NB4 (cell line): ENCODE measurements at regions not wholly inside any gene's neighbourhood (a gene's known extent, or its start where the extent isn't known, plus 50 kb on each side); places are given as distances from the start of the nearest gene placed in this dataset.

ENCODE experiments used
- DNase-seq: peaks from one replicate; pipeline ENCODE4 v3.0.0; 2010; ENCODE audit warnings: low read depth
- H3K4me3 ChIP-seq: one replicate; pipeline ENCODE4 v1.5.1; 2011; ENCODE audit warnings: mild to moderate bottlenecking, low read depth, low read length, moderate library complexity
- MYC ChIP-seq: IDR thresholded peaks from 2 replicates; pipeline ENCODE4 v1.6.1; 2011; ENCODE audit warnings: low read depth, low read length
- POLR2A ChIP-seq: IDR thresholded peaks from 2 replicates; pipeline ENCODE4 v1.6.1; 2011; ENCODE audit warnings: mild to moderate bottlenecking; ENCODE audit not compliant: insufficient read length; ENCODE audit errors: extremely low read depth
- TF ChIP-seq, protein P1 (sequence below): IDR thresholded peaks from 2 replicates; pipeline ENCODE4 v1.6.1; 2011; ENCODE audit warnings: low read depth, low read length
- TF ChIP-seq, protein P2 (sequence below): IDR thresholded peaks from one replicate; pipeline ENCODE4 v1.5.1; 2012; ENCODE audit warnings: low read depth, low read length

DNA sequence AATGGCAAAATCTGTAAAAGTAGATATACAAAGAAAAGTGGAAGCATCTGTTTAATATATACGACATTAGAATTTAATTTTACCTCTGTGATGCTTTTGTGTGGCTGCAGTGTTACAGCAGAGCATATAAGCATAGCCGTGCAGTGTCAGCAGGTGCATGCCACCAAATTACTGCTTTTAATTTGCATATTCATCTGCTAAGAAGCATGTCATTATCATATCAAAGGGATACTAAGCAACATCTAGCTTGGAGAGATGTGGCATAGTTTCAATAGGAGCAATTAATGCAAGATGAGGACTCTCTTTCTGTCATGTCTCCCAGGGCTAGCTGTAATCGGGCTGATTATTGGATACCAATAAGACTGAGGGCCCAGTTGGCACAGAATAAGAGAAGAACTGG, 214.4 kb upstream of the SOX2 start:
- H3K4me3 ChIP-seq, result no peak overlapping the region
- TF ChIP-seq, protein P1, sequence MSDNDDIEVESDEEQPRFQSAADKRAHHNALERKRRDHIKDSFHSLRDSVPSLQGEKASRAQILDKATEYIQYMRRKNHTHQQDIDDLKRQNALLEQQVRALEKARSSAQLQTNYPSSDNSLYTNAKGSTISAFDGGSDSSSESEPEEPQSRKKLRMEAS, result no peak
- TF ChIP-seq POLR2A (no peak), MYC (no peak)
- TF ChIP-seq, protein P2, sequence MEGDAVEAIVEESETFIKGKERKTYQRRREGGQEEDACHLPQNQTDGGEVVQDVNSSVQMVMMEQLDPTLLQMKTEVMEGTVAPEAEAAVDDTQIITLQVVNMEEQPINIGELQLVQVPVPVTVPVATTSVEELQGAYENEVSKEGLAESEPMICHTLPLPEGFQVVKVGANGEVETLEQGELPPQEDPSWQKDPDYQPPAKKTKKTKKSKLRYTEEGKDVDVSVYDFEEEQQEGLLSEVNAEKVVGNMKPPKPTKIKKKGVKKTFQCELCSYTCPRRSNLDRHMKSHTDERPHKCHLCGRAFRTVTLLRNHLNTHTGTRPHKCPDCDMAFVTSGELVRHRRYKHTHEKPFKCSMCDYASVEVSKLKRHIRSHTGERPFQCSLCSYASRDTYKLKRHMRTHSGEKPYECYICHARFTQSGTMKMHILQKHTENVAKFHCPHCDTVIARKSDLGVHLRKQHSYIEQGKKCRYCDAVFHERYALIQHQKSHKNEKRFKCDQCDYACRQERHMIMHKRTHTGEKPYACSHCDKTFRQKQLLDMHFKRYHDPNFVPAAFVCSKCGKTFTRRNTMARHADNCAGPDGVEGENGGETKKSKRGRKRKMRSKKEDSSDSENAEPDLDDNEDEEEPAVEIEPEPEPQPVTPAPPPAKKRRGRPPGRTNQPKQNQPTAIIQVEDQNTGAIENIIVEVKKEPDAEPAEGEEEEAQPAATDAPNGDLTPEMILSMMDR, result no peak
- no peak for DNase-seq

- TF ChIP-seq, protein P1, result no peak
- TF ChIP-seq POLR2A (no peak), MYC (no peak)
- TF ChIP-seq, protein P2, result no peak
- H3K4me3 ChIP-seq, result no peak overlapping the region
- no peak for DNase-seq
Measured at GRCh38 chr3:181493423-181493822, 218.3 kb upstream of the SOX2 start.

- TF ChIP-seq, protein P2, result no peak
- TF ChIP-seq MYC, result no peak
- TF ChIP-seq, protein P1, result no peak
- TF ChIP-seq POLR2A, result no peak
- no peak overlapping the region for H3K4me3 ChIP-seq
- no peak for DNase-seq
Measured at GRCh38 chr3:181488536-181488935, 223.2 kb upstream of the SOX2 start.

DNA sequence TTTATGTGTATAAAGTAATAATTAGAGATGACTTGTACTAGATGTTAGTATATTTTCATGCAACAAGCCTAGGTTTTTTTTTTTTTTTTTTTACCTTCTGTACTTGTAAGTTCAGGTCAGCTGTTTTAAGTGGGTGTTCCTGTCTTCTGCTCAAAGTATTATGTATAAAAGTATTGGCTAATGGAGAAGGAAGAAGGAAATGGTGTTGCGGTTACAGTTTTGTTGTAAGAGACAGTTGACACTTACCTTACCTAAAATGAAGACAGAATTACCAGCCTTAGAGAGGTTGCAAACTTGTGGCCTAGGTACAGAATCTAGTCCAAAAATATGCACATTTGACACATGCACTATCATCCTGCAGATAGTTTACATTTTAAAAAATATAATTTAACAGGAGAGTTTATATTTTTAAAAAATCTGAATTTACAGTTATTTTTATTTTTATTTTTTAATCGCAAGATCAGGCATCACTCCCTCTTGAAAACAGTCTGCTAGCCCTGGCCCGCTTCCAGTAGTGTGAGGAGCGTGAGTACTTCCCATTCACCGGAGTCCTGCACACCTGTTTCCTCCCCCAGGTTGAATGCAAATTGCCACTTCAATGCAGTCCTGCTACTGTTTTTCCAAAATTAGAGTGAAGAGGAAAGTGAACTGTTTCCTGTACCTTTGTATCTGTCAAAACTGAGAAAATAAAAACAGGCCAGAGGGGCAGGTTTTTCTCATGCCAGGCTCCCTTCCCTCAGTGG, 224.3 kb upstream of the SOX2 start:
- TF ChIP-seq POLR2A (no peak), MYC (no peak)
- TF ChIP-seq, protein P2, result no peak
- TF ChIP-seq, protein P1, result no peak
- peak; percentile 14 for DNase-seq

GRCh38 chr3:181486141-181486885, 225.4 kb upstream of the SOX2 start:
- no peak for DNase-seq
- TF ChIP-seq POLR2A (no peak), MYC (no peak)
- TF ChIP-seq, protein P1, result no peak
- TF ChIP-seq, protein P2, result no peak

More for the DNA sequence above, 224.3 kb upstream of the SOX2 start:
- H3K4me3 ChIP-seq, result no peak overlapping the region

More at GRCh38 chr3:181486141-181486885, 225.4 kb upstream of the SOX2 start:
- no peak overlapping the region for H3K4me3 ChIP-seq
